Suprapubic skin (tissue), 4 donors: ENCODE measurements at regions not wholly inside any gene's neighbourhood (a gene's known extent, or its start where the extent isn't known, plus 50 kb on each side); places are given as distances from the start of the nearest gene placed in this dataset.

Experiments
- EP300 ChIP-seq: sonication (generic); formaldehyde crosslinking; IDR thresholded peaks from one replicate; pipeline ENCODE4 v1.6.1; 2017; ENCODE audit warnings: antibody characterized with exemption
- POLR2A ChIP-seq, 2 donors: fragments of 450-650 bp; IDR thresholded peaks; one replicate each; pipeline ENCODE4 v1.6.1; 2017; ENCODE audit warnings: antibody characterized with exemption in 2 of 2, mild to moderate bottlenecking in 2 of 2, moderate library complexity in 2 of 2
- POLR2AphosphoS5 ChIP-seq, 3 donors: sonication (generic); formaldehyde crosslinking; IDR thresholded peaks; one replicate each; pipeline ENCODE4 v1.6.1; 2017; ENCODE audit warnings: antibody characterized with exemption in 3 of 3
- TF ChIP-seq, protein P1 (sequence below), 2 donors: fragments of 200-600 bp in 1 of 2; fragments of 450-650 bp in 1 of 2; sonication (generic) in 1 of 2; IDR thresholded peaks; one replicate each; pipeline ENCODE4 v1.5.1; 2016 to 2019; ENCODE audit warnings: antibody characterized with exemption in 2 of 2, mild to moderate bottlenecking in 1 of 2, moderate library complexity in 1 of 2

DNA sequence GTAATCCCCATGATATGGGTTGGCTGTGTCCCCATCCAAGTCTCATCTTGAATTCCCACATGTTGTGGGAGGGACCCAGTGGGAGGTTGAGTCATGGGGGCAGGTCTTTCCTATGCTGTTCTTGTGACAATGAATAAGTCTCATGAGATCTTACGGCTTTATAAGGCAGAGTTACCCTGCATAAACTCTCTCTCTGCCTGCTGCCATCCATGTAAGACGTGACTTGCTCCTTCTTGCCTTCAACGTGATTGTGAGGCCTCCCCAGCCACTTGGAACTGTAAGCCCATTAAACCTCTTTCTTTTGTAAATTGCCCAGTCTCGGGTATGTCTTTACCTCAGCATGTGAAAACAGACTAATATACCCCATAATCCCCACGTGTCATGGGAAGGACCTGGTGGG lies 61.9 kb upstream of the LDAH start:
- TF ChIP-seq, protein P1, sequence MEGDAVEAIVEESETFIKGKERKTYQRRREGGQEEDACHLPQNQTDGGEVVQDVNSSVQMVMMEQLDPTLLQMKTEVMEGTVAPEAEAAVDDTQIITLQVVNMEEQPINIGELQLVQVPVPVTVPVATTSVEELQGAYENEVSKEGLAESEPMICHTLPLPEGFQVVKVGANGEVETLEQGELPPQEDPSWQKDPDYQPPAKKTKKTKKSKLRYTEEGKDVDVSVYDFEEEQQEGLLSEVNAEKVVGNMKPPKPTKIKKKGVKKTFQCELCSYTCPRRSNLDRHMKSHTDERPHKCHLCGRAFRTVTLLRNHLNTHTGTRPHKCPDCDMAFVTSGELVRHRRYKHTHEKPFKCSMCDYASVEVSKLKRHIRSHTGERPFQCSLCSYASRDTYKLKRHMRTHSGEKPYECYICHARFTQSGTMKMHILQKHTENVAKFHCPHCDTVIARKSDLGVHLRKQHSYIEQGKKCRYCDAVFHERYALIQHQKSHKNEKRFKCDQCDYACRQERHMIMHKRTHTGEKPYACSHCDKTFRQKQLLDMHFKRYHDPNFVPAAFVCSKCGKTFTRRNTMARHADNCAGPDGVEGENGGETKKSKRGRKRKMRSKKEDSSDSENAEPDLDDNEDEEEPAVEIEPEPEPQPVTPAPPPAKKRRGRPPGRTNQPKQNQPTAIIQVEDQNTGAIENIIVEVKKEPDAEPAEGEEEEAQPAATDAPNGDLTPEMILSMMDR (IDR thresholded peaks at IDR 0.05), result no peak
- TF ChIP-seq POLR2A (IDR thresholded peaks at IDR 0.05), result no peak
- TF ChIP-seq EP300, result no peak
- no peak for TF ChIP-seq POLR2AphosphoS5 (IDR thresholded peaks at IDR 0.05)
